GM23338 (cell line): ENCODE measurements at regions not wholly inside any gene's neighbourhood (a gene's known extent, or its start where the extent isn't known, plus 50 kb on each side); places are given as distances from the start of the nearest gene placed in this dataset.

Experiments
- ATAC-seq: fragments of 200-7000 bp; cut with Tn5 transposase; 3 replicates; pipeline ENCODE4 v1.9.1; 2020
- DNase-seq: peaks from one replicate; pipeline ENCODE4 v3.0.0-alpha.2; 2015; ENCODE audit warnings: low spot score
- H2AFZ ChIP-seq: fragments of 200-600 bp; sonication (generic); 2 replicates; pipeline ENCODE4 v1.8.0; 2016; ENCODE audit warnings: antibody characterized with exemption, mild to moderate bottlenecking, moderate library complexity
- H3F3A ChIP-seq: fragments of 200-600 bp; sonication (generic); replicated peaks from 2 replicates; pipeline ENCODE4 v1.8.0; 2017; ENCODE audit warnings: antibody characterized with exemption, mixed run types, low read depth
- H3K27ac ChIP-seq: fragments of 200-600 bp; sonication (generic); 2 replicates; pipeline ENCODE4 v1.6.1; 2016; ENCODE audit warnings: low read depth
- H3K27me3 ChIP-seq: fragments of 200-600 bp; sonication (generic); 2 replicates; pipeline ENCODE4 v1.8.0; 2016; ENCODE audit warnings: mild to moderate bottlenecking, mixed run types, moderate library complexity; ENCODE audit not compliant: insufficient read depth
- H3K36me3 ChIP-seq: fragments of 200-600 bp; sonication (generic); 2 replicates; pipeline ENCODE4 v1.8.0; 2016; ENCODE audit warnings: mild to moderate bottlenecking; ENCODE audit not compliant: insufficient read depth
- H3K4me1 ChIP-seq: fragments of 200-600 bp; sonication (generic); 2 replicates; pipeline ENCODE4 v1.8.0; 2016; ENCODE audit warnings: mild to moderate bottlenecking, moderate library complexity; ENCODE audit not compliant: insufficient read depth
- H3K4me2 ChIP-seq: fragments of 200-600 bp; sonication (generic); 2 replicates; pipeline ENCODE4 v1.7.1; 2017; ENCODE audit warnings: mixed run types
- H3K4me3 ChIP-seq: fragments of 200-600 bp; sonication (generic); 2 replicates; pipeline ENCODE4 v1.6.1; 2016; ENCODE audit warnings: mixed run types
- H3K79me2 ChIP-seq: fragments of 200-600 bp; sonication (generic); replicated peaks from 2 replicates; pipeline ENCODE4 v1.8.0; 2017; ENCODE audit warnings: mild to moderate bottlenecking; ENCODE audit not compliant: insufficient read depth
- H3K9me2 ChIP-seq: fragments of 200-600 bp; sonication (generic); 2 replicates; pipeline ENCODE4 v1.8.0; 2017; ENCODE audit not compliant: insufficient read depth
- H4K20me1 ChIP-seq: fragments of 200-600 bp; sonication (generic); replicated peaks from 2 replicates; pipeline ENCODE4 v1.8.0; 2017; ENCODE audit warnings: mild to moderate bottlenecking; ENCODE audit not compliant: insufficient read depth
- H3K27ac Mint-ChIP-seq: 2 replicates; pipeline ENCODE4 v1.8.0; 2020; ENCODE audit warnings: inconsistent platforms, mild to moderate bottlenecking, moderate library complexity, mixed read lengths
- H3K27me3 Mint-ChIP-seq: 3 replicates; pipeline ENCODE4 v1.8.0; 2022; ENCODE audit warnings: low read depth, mild to moderate bottlenecking, moderate library complexity, mixed read lengths, inconsistent platforms; ENCODE audit not compliant: insufficient read depth, poor library complexity
- H3K36me3 Mint-ChIP-seq: 3 replicates; pipeline ENCODE4 v1.8.0; 2021; ENCODE audit warnings: low read depth, mild to moderate bottlenecking, inconsistent platforms, moderate library complexity, mixed read lengths
- H3K4me1 Mint-ChIP-seq: 3 replicates; pipeline ENCODE4 v1.8.0; 2020; ENCODE audit warnings: mild to moderate bottlenecking, inconsistent platforms, mixed read lengths
- H3K4me3 Mint-ChIP-seq: 3 replicates; pipeline ENCODE4 v1.8.0; 2021; ENCODE audit warnings: moderate library complexity, mild to moderate bottlenecking, inconsistent platforms, mixed read lengths
- H3K9me3 Mint-ChIP-seq: 3 replicates; pipeline ENCODE4 v1.8.0; 2020; ENCODE audit warnings: moderate library complexity, mild to moderate bottlenecking, inconsistent platforms, mixed read lengths
- CREB1 ChIP-seq: fragments of 250-450 bp; sonication (Bioruptor Pico); IDR thresholded peaks from 2 replicates; pipeline ENCODE4 v1.5.0; 2020; ENCODE audit warnings: low read depth, mild to moderate bottlenecking, moderate library complexity
- EZH2 ChIP-seq: fragments of 200-600 bp; sonication (generic); IDR thresholded peaks from one replicate; pipeline ENCODE4 v1.8.0; 2017; ENCODE audit warnings: antibody characterized with exemption, mild to moderate bottlenecking, low read depth; ENCODE audit not compliant: unreplicated experiment
- EZH2phosphoT487 ChIP-seq: fragments of 200-600 bp; sonication (generic); IDR thresholded peaks from one replicate; pipeline ENCODE4 v1.8.1; 2018; ENCODE audit warnings: antibody characterized with exemption; ENCODE audit not compliant: unreplicated experiment
- JUNB ChIP-seq: IDR thresholded peaks from one replicate; pipeline ENCODE4 v1.6.1; 2016; ENCODE audit warnings: antibody characterized with exemption; ENCODE audit not compliant: unreplicated experiment
- NANOG ChIP-seq: IDR thresholded peaks from 2 replicates; pipeline ENCODE4 v1.6.1; 2016; ENCODE audit warnings: antibody characterized with exemption, borderline replicate concordance
- POLR2AphosphoS5 ChIP-seq: IDR thresholded peaks from 2 replicates; pipeline ENCODE4 v1.6.1; 2016; ENCODE audit warnings: antibody characterized with exemption, low read depth
- STAT1 ChIP-seq: IDR thresholded peaks from one replicate; pipeline ENCODE4 v1.6.1; 2016; ENCODE audit warnings: antibody characterized with exemption; ENCODE audit not compliant: unreplicated experiment
- ZNF114 ChIP-seq: fragments of 250-450 bp; sonication (Bioruptor Pico); IDR thresholded peaks from 2 replicates; pipeline ENCODE4 v1.5.0; 2020; ENCODE audit warnings: mild to moderate bottlenecking, moderate library complexity
- ZNF331 ChIP-seq: fragments of 250-450 bp; sonication (Bioruptor Pico); IDR thresholded peaks from 2 replicates; pipeline ENCODE4 v1.5.0; 2020; ENCODE audit warnings: low read depth, mild to moderate bottlenecking, moderate library complexity
- TF ChIP-seq, protein P1 (sequence below): IDR thresholded peaks from one replicate; pipeline ENCODE4 v1.6.1; 2018; ENCODE audit warnings: antibody characterized with exemption; ENCODE audit not compliant: unreplicated experiment
- TF ChIP-seq, protein P2 (sequence below): fragments of 250-450 bp; sonication (Bioruptor Pico); IDR thresholded peaks from 2 replicates; pipeline ENCODE4 v1.5.0; 2020; ENCODE audit warnings: mild to moderate bottlenecking, moderate library complexity
- TF ChIP-seq, protein P3 (sequence below), 2 experiments: fragments of 200-600 bp in 1 of 2; sonication (generic) in 1 of 2; conservative IDR thresholded peaks; 2 replicates each; pipeline versions ENCODE4 v1.5.1 to v1.6.1; 2016 to 2017; ENCODE audit warnings: antibody characterized with exemption in 2 of 2, low read depth in 2 of 2, mild to moderate bottlenecking in 2 of 2, moderate library complexity in 1 of 2
- TF ChIP-seq, protein P4 (sequence below): IDR thresholded peaks from 2 replicates; pipeline ENCODE4 v1.6.1; 2016; ENCODE audit warnings: antibody characterized with exemption

DNA sequence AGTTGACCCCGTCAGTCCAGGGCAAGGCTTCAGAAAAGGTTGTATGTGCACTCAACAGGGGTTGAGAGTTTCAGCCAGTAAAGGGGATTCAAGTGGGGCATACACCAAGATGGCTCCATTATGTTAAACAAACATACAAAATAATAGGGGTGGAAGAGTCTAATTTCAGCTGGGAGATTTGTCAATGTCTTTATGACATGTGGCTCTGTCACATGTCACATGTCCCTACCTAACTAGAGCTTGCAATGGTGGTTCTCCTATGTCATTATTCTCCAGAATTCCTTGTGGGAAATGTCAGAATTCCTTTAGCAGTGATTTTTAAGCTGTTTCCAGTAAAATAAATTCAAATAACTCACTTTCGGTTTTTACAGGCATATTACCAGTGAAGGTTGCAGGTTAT lies 392.0 kb upstream of the ADGRL4 start:
- Histone ChIP-seq H3K9me2 (no peaks in the 10 kb centered on the region), H3K79me2 (no peaks in the 10 kb centered on the region), H3K4me2 (no peak overlapping the region), H3F3A (no peaks in the 10 kb centered on the region), H3K4me3 (no peak overlapping the region), H2AFZ (no peak overlapping the region), H3K4me1 (no peaks in the 10 kb centered on the region), H3K36me3 (no peaks in the 10 kb centered on the region), H4K20me1 (no peaks in the 10 kb centered on the region), H3K27me3 (no peaks in the 10 kb centered on the region), H3K27ac (no peak overlapping the region)
- no peaks in the 10 kb centered on the region for H3K9me3 Mint-ChIP-seq
- DNase-seq (no peak), ATAC-seq (no peak)
- H3K36me3 Mint-ChIP-seq = no peaks in the 10 kb centered on the region
- TF ChIP-seq EZH2phosphoT487 (no peak), STAT1 (no peak), JUNB (no peak), POLR2AphosphoS5 (no peak), ZNF114 (CRISPR knock-in tag) (no peak), CREB1 (CRISPR knock-in tag) (no peak), NANOG (no peak), EZH2 (no peak), ZNF331 (no peak)
- TF ChIP-seq, protein P1, sequence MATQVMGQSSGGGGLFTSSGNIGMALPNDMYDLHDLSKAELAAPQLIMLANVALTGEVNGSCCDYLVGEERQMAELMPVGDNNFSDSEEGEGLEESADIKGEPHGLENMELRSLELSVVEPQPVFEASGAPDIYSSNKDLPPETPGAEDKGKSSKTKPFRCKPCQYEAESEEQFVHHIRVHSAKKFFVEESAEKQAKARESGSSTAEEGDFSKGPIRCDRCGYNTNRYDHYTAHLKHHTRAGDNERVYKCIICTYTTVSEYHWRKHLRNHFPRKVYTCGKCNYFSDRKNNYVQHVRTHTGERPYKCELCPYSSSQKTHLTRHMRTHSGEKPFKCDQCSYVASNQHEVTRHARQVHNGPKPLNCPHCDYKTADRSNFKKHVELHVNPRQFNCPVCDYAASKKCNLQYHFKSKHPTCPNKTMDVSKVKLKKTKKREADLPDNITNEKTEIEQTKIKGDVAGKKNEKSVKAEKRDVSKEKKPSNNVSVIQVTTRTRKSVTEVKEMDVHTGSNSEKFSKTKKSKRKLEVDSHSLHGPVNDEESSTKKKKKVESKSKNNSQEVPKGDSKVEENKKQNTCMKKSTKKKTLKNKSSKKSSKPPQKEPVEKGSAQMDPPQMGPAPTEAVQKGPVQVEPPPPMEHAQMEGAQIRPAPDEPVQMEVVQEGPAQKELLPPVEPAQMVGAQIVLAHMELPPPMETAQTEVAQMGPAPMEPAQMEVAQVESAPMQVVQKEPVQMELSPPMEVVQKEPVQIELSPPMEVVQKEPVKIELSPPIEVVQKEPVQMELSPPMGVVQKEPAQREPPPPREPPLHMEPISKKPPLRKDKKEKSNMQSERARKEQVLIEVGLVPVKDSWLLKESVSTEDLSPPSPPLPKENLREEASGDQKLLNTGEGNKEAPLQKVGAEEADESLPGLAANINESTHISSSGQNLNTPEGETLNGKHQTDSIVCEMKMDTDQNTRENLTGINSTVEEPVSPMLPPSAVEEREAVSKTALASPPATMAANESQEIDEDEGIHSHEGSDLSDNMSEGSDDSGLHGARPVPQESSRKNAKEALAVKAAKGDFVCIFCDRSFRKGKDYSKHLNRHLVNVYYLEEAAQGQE = no peak
- TF ChIP-seq, protein P2, sequence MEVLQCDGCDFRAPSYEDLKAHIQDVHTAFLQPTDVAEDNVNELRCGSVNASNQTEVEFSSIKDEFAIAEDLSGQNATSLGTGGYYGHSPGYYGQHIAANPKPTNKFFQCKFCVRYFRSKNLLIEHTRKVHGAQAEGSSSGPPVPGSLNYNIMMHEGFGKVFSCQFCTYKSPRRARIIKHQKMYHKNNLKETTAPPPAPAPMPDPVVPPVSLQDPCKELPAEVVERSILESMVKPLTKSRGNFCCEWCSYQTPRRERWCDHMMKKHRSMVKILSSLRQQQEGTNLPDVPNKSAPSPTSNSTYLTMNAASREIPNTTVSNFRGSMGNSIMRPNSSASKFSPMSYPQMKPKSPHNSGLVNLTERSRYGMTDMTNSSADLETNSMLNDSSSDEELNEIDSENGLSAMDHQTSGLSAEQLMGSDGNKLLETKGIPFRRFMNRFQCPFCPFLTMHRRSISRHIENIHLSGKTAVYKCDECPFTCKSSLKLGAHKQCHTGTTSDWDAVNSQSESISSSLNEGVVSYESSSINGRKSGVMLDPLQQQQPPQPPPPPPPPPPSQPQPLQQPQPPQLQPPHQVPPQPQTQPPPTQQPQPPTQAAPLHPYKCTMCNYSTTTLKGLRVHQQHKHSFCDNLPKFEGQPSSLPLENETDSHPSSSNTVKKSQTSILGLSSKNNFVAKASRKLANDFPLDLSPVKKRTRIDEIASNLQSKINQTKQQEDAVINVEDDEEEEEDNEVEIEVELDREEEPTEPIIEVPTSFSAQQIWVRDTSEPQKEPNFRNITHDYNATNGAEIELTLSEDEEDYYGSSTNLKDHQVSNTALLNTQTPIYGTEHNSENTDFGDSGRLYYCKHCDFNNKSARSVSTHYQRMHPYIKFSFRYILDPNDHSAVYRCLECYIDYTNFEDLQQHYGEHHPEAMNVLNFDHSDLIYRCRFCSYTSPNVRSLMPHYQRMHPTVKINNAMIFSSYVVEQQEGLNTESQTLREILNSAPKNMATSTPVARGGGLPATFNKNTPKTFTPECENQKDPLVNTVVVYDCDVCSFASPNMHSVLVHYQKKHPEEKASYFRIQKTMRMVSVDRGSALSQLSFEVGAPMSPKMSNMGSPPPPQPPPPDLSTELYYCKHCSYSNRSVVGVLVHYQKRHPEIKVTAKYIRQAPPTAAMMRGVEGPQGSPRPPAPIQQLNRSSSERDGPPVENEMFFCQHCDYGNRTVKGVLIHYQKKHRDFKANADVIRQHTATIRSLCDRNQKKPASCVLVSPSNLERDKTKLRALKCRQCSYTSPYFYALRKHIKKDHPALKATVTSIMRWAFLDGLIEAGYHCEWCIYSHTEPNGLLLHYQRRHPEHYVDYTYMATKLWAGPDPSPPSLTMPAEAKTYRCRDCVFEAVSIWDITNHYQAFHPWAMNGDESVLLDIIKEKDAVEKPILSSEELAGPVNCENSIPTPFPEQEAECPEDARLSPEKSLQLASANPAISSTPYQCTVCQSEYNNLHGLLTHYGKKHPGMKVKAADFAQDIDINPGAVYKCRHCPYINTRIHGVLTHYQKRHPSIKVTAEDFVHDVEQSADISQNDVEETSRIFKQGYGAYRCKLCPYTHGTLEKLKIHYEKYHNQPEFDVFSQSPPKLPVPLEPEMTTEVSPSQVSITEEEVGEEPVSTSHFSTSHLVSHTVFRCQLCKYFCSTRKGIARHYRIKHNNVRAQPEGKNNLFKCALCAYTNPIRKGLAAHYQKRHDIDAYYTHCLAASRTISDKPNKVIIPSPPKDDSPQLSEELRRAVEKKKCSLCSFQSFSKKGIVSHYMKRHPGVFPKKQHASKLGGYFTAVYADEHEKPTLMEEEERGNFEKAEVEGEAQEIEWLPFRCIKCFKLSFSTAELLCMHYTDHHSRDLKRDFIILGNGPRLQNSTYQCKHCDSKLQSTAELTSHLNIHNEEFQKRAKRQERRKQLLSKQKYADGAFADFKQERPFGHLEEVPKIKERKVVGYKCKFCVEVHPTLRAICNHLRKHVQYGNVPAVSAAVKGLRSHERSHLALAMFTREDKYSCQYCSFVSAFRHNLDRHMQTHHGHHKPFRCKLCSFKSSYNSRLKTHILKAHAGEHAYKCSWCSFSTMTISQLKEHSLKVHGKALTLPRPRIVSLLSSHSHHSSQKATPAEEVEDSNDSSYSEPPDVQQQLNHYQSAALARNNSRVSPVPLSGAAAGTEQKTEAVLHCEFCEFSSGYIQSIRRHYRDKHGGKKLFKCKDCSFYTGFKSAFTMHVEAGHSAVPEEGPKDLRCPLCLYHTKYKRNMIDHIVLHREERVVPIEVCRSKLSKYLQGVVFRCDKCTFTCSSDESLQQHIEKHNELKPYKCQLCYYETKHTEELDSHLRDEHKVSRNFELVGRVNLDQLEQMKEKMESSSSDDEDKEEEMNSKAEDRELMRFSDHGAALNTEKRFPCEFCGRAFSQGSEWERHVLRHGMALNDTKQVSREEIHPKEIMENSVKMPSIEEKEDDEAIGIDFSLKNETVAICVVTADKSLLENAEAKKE (CRISPR knock-in tag) = no peak
- TF ChIP-seq, protein P3, sequence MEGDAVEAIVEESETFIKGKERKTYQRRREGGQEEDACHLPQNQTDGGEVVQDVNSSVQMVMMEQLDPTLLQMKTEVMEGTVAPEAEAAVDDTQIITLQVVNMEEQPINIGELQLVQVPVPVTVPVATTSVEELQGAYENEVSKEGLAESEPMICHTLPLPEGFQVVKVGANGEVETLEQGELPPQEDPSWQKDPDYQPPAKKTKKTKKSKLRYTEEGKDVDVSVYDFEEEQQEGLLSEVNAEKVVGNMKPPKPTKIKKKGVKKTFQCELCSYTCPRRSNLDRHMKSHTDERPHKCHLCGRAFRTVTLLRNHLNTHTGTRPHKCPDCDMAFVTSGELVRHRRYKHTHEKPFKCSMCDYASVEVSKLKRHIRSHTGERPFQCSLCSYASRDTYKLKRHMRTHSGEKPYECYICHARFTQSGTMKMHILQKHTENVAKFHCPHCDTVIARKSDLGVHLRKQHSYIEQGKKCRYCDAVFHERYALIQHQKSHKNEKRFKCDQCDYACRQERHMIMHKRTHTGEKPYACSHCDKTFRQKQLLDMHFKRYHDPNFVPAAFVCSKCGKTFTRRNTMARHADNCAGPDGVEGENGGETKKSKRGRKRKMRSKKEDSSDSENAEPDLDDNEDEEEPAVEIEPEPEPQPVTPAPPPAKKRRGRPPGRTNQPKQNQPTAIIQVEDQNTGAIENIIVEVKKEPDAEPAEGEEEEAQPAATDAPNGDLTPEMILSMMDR (conservative IDR thresholded peaks at IDR 0.05; ENCODE audit: low read depth in 2 of 2) = no peak
- TF ChIP-seq, protein P4, sequence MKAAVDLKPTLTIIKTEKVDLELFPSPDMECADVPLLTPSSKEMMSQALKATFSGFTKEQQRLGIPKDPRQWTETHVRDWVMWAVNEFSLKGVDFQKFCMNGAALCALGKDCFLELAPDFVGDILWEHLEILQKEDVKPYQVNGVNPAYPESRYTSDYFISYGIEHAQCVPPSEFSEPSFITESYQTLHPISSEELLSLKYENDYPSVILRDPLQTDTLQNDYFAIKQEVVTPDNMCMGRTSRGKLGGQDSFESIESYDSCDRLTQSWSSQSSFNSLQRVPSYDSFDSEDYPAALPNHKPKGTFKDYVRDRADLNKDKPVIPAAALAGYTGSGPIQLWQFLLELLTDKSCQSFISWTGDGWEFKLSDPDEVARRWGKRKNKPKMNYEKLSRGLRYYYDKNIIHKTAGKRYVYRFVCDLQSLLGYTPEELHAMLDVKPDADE = no peak
- no peak overlapping the region for H3K27ac Mint-ChIP-seq
- H3K4me1 Mint-ChIP-seq = peaks cover 3% of the 10 kb centered on the region; the same call in 2 of the 3 replicates
- no peak overlapping the region for H3K4me3 Mint-ChIP-seq
- peaks cover 2% of the 10 kb centered on the region for H3K27me3 Mint-ChIP-seq
